Gastroesophageal sphincter (tissue), 3 donors: ENCODE measurements at regions not wholly inside any gene's neighbourhood (a gene's known extent, or its start where the extent isn't known, plus 50 kb on each side); places are given as distances from the start of the nearest gene placed in this dataset.

Experiments used
- POLR2A ChIP-seq, 2 donors: fragments of 450-650 bp; IDR thresholded peaks; one replicate each; pipeline ENCODE4 v1.6.1; 2017; ENCODE audit warnings: antibody characterized with exemption in 2 of 2, mild to moderate bottlenecking in 2 of 2, moderate library complexity in 1 of 2
- TF ChIP-seq, protein P1 (sequence below), 4 experiments: fragments of 200-600 bp in 2 of 4; fragments of 450-650 bp in 2 of 4; sonication (generic) in 1 of 4; IDR thresholded peaks; one replicate each; pipeline ENCODE4 v1.5.1; 2017 to 2019; ENCODE audit warnings: antibody characterized with exemption in 4 of 4, mild to moderate bottlenecking in 2 of 4, moderate library complexity in 2 of 4

GRCh38 chr17:22278302-22279275, 586.3 kb downstream of the KCNJ18 start:
- TF ChIP-seq POLR2A (IDR thresholded peaks at IDR 0.05), result no peak
- TF ChIP-seq, protein P1, sequence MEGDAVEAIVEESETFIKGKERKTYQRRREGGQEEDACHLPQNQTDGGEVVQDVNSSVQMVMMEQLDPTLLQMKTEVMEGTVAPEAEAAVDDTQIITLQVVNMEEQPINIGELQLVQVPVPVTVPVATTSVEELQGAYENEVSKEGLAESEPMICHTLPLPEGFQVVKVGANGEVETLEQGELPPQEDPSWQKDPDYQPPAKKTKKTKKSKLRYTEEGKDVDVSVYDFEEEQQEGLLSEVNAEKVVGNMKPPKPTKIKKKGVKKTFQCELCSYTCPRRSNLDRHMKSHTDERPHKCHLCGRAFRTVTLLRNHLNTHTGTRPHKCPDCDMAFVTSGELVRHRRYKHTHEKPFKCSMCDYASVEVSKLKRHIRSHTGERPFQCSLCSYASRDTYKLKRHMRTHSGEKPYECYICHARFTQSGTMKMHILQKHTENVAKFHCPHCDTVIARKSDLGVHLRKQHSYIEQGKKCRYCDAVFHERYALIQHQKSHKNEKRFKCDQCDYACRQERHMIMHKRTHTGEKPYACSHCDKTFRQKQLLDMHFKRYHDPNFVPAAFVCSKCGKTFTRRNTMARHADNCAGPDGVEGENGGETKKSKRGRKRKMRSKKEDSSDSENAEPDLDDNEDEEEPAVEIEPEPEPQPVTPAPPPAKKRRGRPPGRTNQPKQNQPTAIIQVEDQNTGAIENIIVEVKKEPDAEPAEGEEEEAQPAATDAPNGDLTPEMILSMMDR (IDR thresholded peaks at IDR 0.05), result no peak
